ENCODE measurements at regions not wholly inside any gene's neighbourhood (a gene's known extent, or its start where the extent isn't known, plus 50 kb on each side); places are given as distances from the start of the nearest gene placed in this dataset.

- H2AFZ ChIP-seq (ENCODE audit: low read length) = no peak overlapping the region
- no peak overlapping the region for H2BK5ac ChIP-seq (ENCODE audit: low read length)
- H2BK15ac ChIP-seq (ENCODE audit: low read length) = no peak overlapping the region
- H3K9ac ChIP-seq (ENCODE audit: low read depth, low read length, poor library complexity) = no peak overlapping the region
- H3K4ac ChIP-seq (ENCODE audit: low read length) = no peak overlapping the region
- no peak for DNase-seq (ENCODE audit: low spot score)
- H3K27ac ChIP-seq (replicated peaks; ENCODE audit: low read length) = no peak overlapping the region
- WGBS, 2 donors (ENCODE audit: extremely low coverage in 2 of 2, insufficient read length in 2 of 2, insufficient replicate concordance in 1 of 2) = no CpG with 5 or more reads among the region's 3 CpGs
- H3K23ac ChIP-seq (ENCODE audit: low read depth, low read length, poor library complexity) = no peak overlapping the region
- H4K91ac ChIP-seq (ENCODE audit: low read depth, low read length, poor library complexity) = no peak overlapping the region
- H3K36me3 ChIP-seq (replicated peaks in 1 of 2; ENCODE audit: control insufficient read depth in 2 of 2, insufficient read depth in 2 of 2, low read length in 2 of 2) = no peaks in the 10 kb centered on the region
- H3K18ac ChIP-seq (ENCODE audit: low read length) = no peak overlapping the region
- H3K27me3 ChIP-seq (ENCODE audit: control insufficient read depth in 3 of 3, insufficient read depth in 3 of 3, low read depth in 1 of 3, low read length in 3 of 3) = peaks cover 0 to 27% (median 0%) of the 10 kb centered on the region in 3 experiments
- H2BK120ac ChIP-seq (ENCODE audit: low read depth, low read length) = no peak overlapping the region
- no peaks in the 10 kb centered on the region for H3K79me1 ChIP-seq (ENCODE audit: low read depth, low read length)
- H2AK5ac ChIP-seq (ENCODE audit: low read depth, low read length) = no peak overlapping the region
- H3K9me3 ChIP-seq (replicated peaks in 1 of 2; ENCODE audit: control insufficient read depth in 2 of 2, insufficient read depth in 1 of 2, low read depth in 1 of 2, low read length in 2 of 2) = peaks cover 0 to 2% of the 10 kb centered on the region in 2 donors
- H3K4me3 ChIP-seq (ENCODE audit: low read length in 2 of 2) = no peak overlapping the region
- no peak overlapping the region for H3K14ac ChIP-seq (ENCODE audit: low read length)
- no peak overlapping the region for H4K8ac ChIP-seq (ENCODE audit: low read depth, low read length)
- no peak overlapping the region for H3K4me2 ChIP-seq (ENCODE audit: insufficient read depth, low read length, poor library complexity, severe bottlenecking)
- H3K4me1 ChIP-seq (ENCODE audit: control insufficient read depth in 2 of 2, insufficient read depth in 1 of 2, low read depth in 1 of 2, low read length in 2 of 2) = no peaks in the 10 kb centered on the region
- no peak overlapping the region for H2BK12ac ChIP-seq (ENCODE audit: low read length)
These were observed 237.8 kb upstream of the LHX5 start for GRCh38 chr12:113709456-113709855.

- H2BK12ac ChIP-seq (ENCODE audit: low read length) = no peak overlapping the region
- H3K4me3 ChIP-seq (ENCODE audit: low read length in 2 of 2) = no peak overlapping the region
- no peaks in the 10 kb centered on the region for H3K79me1 ChIP-seq (ENCODE audit: low read depth, low read length)
- no peaks in the 10 kb centered on the region for H3K36me3 ChIP-seq (replicated peaks in 1 of 2; ENCODE audit: control insufficient read depth in 2 of 2, insufficient read depth in 2 of 2, low read length in 2 of 2)
- H4K8ac ChIP-seq (ENCODE audit: low read depth, low read length) = no peak overlapping the region
- no peak overlapping the region for H4K91ac ChIP-seq (ENCODE audit: low read depth, low read length, poor library complexity)
- no peak overlapping the region for H2BK120ac ChIP-seq (ENCODE audit: low read depth, low read length)
- peak overlapping the region; percentile 7 for H2AK5ac ChIP-seq (ENCODE audit: low read depth, low read length)
- H3K23ac ChIP-seq (ENCODE audit: low read depth, low read length, poor library complexity) = no peak overlapping the region
- H3K4me1 ChIP-seq (ENCODE audit: control insufficient read depth in 2 of 2, insufficient read depth in 1 of 2, low read depth in 1 of 2, low read length in 2 of 2) = peaks cover 0 to 5% of the 10 kb centered on the region in 2 donors
- H2AFZ ChIP-seq (ENCODE audit: low read length) = no peak overlapping the region
- WGBS, 2 donors (ENCODE audit: extremely low coverage in 2 of 2, insufficient read length in 2 of 2, insufficient replicate concordance in 1 of 2) = no CpG with 5 or more reads among the region's 11 CpGs
- no peak overlapping the region for H2BK15ac ChIP-seq (ENCODE audit: low read length)
- H3K14ac ChIP-seq (ENCODE audit: low read length) = no peak overlapping the region
- no peak overlapping the region for H3K27ac ChIP-seq (replicated peaks; ENCODE audit: low read length)
- H3K9ac ChIP-seq (ENCODE audit: low read depth, low read length, poor library complexity) = no peak overlapping the region
- no peak overlapping the region for H3K18ac ChIP-seq (ENCODE audit: low read length)
- H3K9me3 ChIP-seq (replicated peaks in 1 of 2; ENCODE audit: control insufficient read depth in 2 of 2, insufficient read depth in 1 of 2, low read depth in 1 of 2, low read length in 2 of 2) = no peaks in the 10 kb centered on the region
- no peak overlapping the region for H3K4ac ChIP-seq (ENCODE audit: low read length)
- peaks cover 0 to 30% (median 0%) of the 10 kb centered on the region in 3 experiments for H3K27me3 ChIP-seq (ENCODE audit: control insufficient read depth in 3 of 3, insufficient read depth in 3 of 3, low read depth in 1 of 3, low read length in 3 of 3)
- no peak for DNase-seq (ENCODE audit: low spot score)
- no peak overlapping the region for H2BK5ac ChIP-seq (ENCODE audit: low read length)
- H3K4me2 ChIP-seq (ENCODE audit: insufficient read depth, low read length, poor library complexity, severe bottlenecking) = no peak overlapping the region
These were observed 231.2 kb upstream of the LHX5 start for GRCh38 chr12:113702836-113703235.

GRCh38 chr12:113702276-113702675 lies 230.6 kb upstream of the LHX5 start:
- no peak overlapping the region for H3K4me2 ChIP-seq (ENCODE audit: insufficient read depth, low read length, poor library complexity, severe bottlenecking)

GRCh38 chr12:113700943-113701342 lies 229.3 kb upstream of the LHX5 start:
- no peak overlapping the region for H2BK5ac ChIP-seq (ENCODE audit: low read length)
- no peak overlapping the region for H3K4me3 ChIP-seq (ENCODE audit: low read length in 2 of 2)
- no peak overlapping the region for H3K4me2 ChIP-seq (ENCODE audit: insufficient read depth, low read length, poor library complexity, severe bottlenecking)
- no peak overlapping the region for H3K9ac ChIP-seq (ENCODE audit: low read depth, low read length, poor library complexity)
- no peaks in the 10 kb centered on the region for H3K36me3 ChIP-seq (replicated peaks in 1 of 2; ENCODE audit: control insufficient read depth in 2 of 2, insufficient read depth in 2 of 2, low read length in 2 of 2)
- peaks cover 0 to 5% of the 10 kb centered on the region in 2 donors for H3K4me1 ChIP-seq (ENCODE audit: control insufficient read depth in 2 of 2, insufficient read depth in 1 of 2, low read depth in 1 of 2, low read length in 2 of 2)
- no peak overlapping the region for H4K91ac ChIP-seq (ENCODE audit: low read depth, low read length, poor library complexity)
- H2BK120ac ChIP-seq (ENCODE audit: low read depth, low read length) = no peak overlapping the region
- H3K23ac ChIP-seq (ENCODE audit: low read depth, low read length, poor library complexity) = no peak overlapping the region
- no peak overlapping the region for H3K14ac ChIP-seq (ENCODE audit: low read length)
- H2AFZ ChIP-seq (ENCODE audit: low read length) = no peak overlapping the region
- no peak overlapping the region for H2BK15ac ChIP-seq (ENCODE audit: low read length)
- H3K4ac ChIP-seq (ENCODE audit: low read length) = no peak overlapping the region
- peaks cover 0 to 32% (median 0%) of the 10 kb centered on the region in 3 experiments for H3K27me3 ChIP-seq (ENCODE audit: control insufficient read depth in 3 of 3, insufficient read depth in 3 of 3, low read depth in 1 of 3, low read length in 3 of 3)
- H2BK12ac ChIP-seq (ENCODE audit: low read length) = no peak overlapping the region
- H3K27ac ChIP-seq (replicated peaks; ENCODE audit: low read length) = no peak overlapping the region
- WGBS, 2 donors (ENCODE audit: extremely low coverage in 2 of 2, insufficient read length in 2 of 2, insufficient replicate concordance in 1 of 2) = no CpG with 5 or more reads among the region's 5 CpGs
- DNase-seq (ENCODE audit: low spot score) = no peak
- H3K18ac ChIP-seq (ENCODE audit: low read length) = no peak overlapping the region
- H2AK5ac ChIP-seq (ENCODE audit: low read depth, low read length) = no peak overlapping the region
- no peaks in the 10 kb centered on the region for H3K79me1 ChIP-seq (ENCODE audit: low read depth, low read length)
- no peaks in the 10 kb centered on the region for H3K9me3 ChIP-seq (replicated peaks in 1 of 2; ENCODE audit: control insufficient read depth in 2 of 2, insufficient read depth in 1 of 2, low read depth in 1 of 2, low read length in 2 of 2)
- no peak overlapping the region for H4K8ac ChIP-seq (ENCODE audit: low read depth, low read length)

More at GRCh38 chr12:113702276-113702675, 230.6 kb upstream of the LHX5 start:
- H3K4me1 ChIP-seq (ENCODE audit: control insufficient read depth in 2 of 2, insufficient read depth in 1 of 2, low read depth in 1 of 2, low read length in 2 of 2) = peaks cover 0 to 5% of the 10 kb centered on the region in 2 donors
- H3K36me3 ChIP-seq (replicated peaks in 1 of 2; ENCODE audit: control insufficient read depth in 2 of 2, insufficient read depth in 2 of 2, low read length in 2 of 2) = no peaks in the 10 kb centered on the region
- H3K9me3 ChIP-seq (replicated peaks in 1 of 2; ENCODE audit: control insufficient read depth in 2 of 2, insufficient read depth in 1 of 2, low read depth in 1 of 2, low read length in 2 of 2) = no peaks in the 10 kb centered on the region
- H2BK5ac ChIP-seq (ENCODE audit: low read length) = no peak overlapping the region
- H3K23ac ChIP-seq (ENCODE audit: low read depth, low read length, poor library complexity) = no peak overlapping the region
- no peak overlapping the region for H2BK15ac ChIP-seq (ENCODE audit: low read length)
- H3K27me3 ChIP-seq (ENCODE audit: control insufficient read depth in 3 of 3, insufficient read depth in 3 of 3, low read depth in 1 of 3, low read length in 3 of 3) = peaks cover 0 to 32% (median 0%) of the 10 kb centered on the region in 3 experiments
- no peak overlapping the region for H3K9ac ChIP-seq (ENCODE audit: low read depth, low read length, poor library complexity)
- H3K4ac ChIP-seq (ENCODE audit: low read length) = no peak overlapping the region
- DNase-seq (ENCODE audit: low spot score) = no peak
- no peak overlapping the region for H3K14ac ChIP-seq (ENCODE audit: low read length)
- no peak overlapping the region for H3K18ac ChIP-seq (ENCODE audit: low read length)
- H3K79me1 ChIP-seq (ENCODE audit: low read depth, low read length) = no peaks in the 10 kb centered on the region
- no peak overlapping the region for H4K91ac ChIP-seq (ENCODE audit: low read depth, low read length, poor library complexity)
- H2AK5ac ChIP-seq (ENCODE audit: low read depth, low read length) = no peak overlapping the region
- no peak overlapping the region for H2BK12ac ChIP-seq (ENCODE audit: low read length)
- no peak overlapping the region for H2BK120ac ChIP-seq (ENCODE audit: low read depth, low read length)
- no CpG with 5 or more reads among the region's 4 CpGs for WGBS, 2 donors (ENCODE audit: extremely low coverage in 2 of 2, insufficient read length in 2 of 2, insufficient replicate concordance in 1 of 2)
- no peak overlapping the region for H4K8ac ChIP-seq (ENCODE audit: low read depth, low read length)
- no peak overlapping the region for H3K4me3 ChIP-seq (ENCODE audit: low read length in 2 of 2)
- no peak overlapping the region for H2AFZ ChIP-seq (ENCODE audit: low read length)
- no peak overlapping the region for H3K27ac ChIP-seq (replicated peaks; ENCODE audit: low read length)
